Loucy (cell line): ENCODE measurements at regions not wholly inside any gene's neighbourhood (a gene's known extent, or its start where the extent isn't known, plus 50 kb on each side); places are given as distances from the start of the nearest gene placed in this dataset.

Experiments used
- CTCF ChIP-seq: fragments of 200-600 bp; sonication (generic); conservative IDR thresholded peaks from 2 replicates; pipeline ENCODE4 v1.5.1; 2014; ENCODE audit warnings: mild to moderate bottlenecking, antibody characterized with exemption, low read length
- EZH2phosphoT487 ChIP-seq: fragments of 200-600 bp; IDR thresholded peaks from 2 replicates; pipeline ENCODE4 v1.6.1; 2018; ENCODE audit warnings: antibody characterized with exemption, mild to moderate bottlenecking, moderate library complexity, borderline replicate concordance

- TF ChIP-seq CTCF (no peak), EZH2phosphoT487 (no peak)
Observed at GRCh38 chr9:87107072-87107471, 159.8 kb upstream of the GAS1 start.
